ENCODE measurements at regions not wholly inside any gene's neighbourhood (a gene's known extent, or its start where the extent isn't known, plus 50 kb on each side); places are given as distances from the start of the nearest gene placed in this dataset.
A peak's percentile ranks its signal among the peaks of the same experiment; 100 is the strongest.

DNA sequence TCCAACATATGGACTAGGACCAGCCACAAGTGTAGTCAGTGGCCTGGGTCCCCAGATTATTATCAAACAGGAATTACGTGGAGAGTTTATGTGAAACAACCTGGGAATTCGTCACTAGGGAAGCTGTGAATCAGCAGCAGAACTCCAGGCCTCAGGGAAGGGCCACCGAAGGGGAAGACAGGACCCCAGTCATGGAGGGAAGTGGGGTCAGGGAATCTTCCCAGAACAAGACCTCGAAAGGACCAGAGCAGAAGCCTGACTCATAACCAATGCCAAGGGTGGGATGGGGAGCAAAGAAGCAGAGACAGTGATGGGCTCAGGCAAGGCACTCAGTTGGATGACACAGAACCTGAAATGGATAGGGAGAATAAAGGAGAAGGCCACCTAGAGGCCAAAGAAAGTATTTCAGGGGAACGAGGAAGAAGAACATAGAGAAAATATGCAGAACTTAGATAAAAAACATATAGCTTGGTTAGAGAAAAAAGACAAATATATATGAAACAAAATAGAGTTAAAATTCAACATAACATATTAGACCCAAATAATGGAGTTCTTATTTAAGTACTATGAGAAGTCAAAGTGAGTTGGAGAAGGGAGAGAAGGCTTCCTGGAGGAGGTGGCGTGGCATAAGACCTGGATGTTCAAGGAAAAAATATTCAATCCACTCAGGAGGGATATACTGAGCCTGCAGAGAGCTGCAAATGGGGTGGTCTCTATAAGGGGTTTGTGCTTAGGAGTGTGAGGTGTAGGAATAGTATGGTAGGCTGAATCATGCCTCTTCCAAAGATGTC, 66.7 kb upstream of the CAST start:
- DNase-seq: peak in 1 of 2 donors; percentile 28

GRCh38 chr5:96597438-96598020, 64.6 kb upstream of the CAST start:
- no peak for DNase-seq

GRCh38 chr5:96601200-96601599, 61.0 kb upstream of the CAST start:
- DNase-seq: no peak

DNA sequence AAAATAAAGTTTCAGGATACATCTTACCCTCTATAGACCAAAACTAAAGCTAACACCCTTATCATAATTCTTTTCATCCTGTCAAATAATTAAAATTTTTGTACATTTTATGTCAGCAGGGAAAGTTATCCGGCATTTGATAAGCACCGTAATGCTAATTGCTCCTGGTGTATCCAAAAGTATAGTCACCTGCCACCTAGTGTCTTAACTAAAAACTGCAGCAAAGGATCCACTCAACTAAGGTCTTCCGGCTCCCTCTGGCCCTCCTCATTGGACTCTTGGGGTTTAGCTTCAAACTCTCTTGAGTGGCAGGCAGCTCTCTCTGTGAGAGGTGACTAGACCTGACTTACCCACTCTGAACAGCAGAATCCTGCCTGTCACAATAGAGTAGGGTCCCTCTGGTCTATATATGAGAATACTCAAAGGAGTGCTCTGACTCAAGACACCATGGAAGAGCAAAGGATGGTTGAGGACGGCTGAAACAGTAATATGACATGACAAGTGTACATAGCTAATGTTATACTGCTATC, 60.4 kb upstream of the CAST start:
- DNase-seq: peak; percentile 42 to 63

- DNase-seq: no peak
These were observed 59.4 kb upstream of the CAST start for GRCh38 chr5:96602776-96603175.

DNA sequence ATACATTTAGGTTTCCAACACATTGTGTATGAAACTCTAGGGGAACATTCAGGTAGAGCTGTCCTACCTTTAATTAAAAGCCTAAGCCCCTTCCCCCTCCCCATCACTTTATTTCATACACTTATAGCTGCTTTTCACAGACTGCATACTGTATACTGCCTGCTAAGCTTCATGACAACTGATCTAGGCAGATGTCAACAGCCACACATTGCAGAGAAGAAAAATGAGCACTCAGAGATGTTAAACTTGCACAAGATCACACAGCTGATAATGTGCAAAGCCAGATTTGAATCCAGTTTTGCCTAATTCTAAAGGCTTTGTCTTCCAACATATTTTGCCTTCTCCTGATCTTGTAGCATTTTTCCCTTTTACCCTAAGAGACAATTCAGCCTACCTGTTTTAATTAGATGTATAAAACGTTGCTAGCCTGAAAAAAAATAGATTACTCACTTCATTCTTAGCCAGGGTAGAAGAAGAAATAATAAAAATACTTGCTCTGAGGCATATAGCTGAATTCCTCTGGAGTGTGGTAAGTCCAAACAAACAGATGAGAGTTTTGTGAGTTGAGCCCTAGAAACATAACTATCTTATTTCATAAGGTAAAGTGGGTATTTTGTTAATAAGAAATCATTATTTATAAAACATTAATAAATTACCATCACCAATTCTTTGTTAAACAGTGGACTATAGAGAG, 56.9 kb upstream of the CAST start:
- no peak for DNase-seq

- no peak for DNase-seq
These were observed 52.8 kb upstream of the CAST start for GRCh38 chr5:96609369-96609768.

- no peak for DNase-seq
These were observed 51.4 kb upstream of the CAST start for GRCh38 chr5:96610747-96611146.

DNA sequence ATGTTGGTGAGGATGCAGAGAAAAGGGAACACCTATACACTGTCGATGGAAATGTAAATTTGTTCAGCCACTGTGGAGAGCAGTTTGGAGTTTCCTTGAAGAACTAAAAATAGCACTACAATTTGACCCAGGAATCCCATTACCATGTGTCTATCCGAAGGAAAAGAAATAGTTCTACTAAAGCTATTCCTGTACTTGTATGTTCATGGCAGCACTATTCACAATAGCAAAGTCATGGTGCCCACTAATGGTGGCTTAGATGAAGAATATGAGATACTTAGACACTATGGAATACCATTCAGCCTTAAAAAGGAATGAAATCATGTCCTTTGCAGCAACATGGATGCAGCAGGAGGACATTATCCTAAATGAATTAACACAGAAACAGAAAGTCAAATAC, 50.2 kb upstream of the CAST start:
- DNase-seq: no peak
